Skeletal muscle satellite cell (primary cell): ENCODE measurements at regions not wholly inside any gene's neighbourhood (a gene's known extent, or its start where the extent isn't known, plus 50 kb on each side); places are given as distances from the start of the nearest gene placed in this dataset.

Experiments
- H3K27me3 ChIP-seq: 2 replicates; pipeline ENCODE4 v1.7.0; 2013; ENCODE audit warnings: low read length; ENCODE audit not compliant: control insufficient read depth, insufficient read depth
- H3K36me3 ChIP-seq: 2 replicates; pipeline ENCODE4 v1.7.0; 2013; ENCODE audit warnings: mild to moderate bottlenecking, control low read depth, low read length; ENCODE audit not compliant: insufficient read depth
- H3K4me1 ChIP-seq: 2 replicates; pipeline ENCODE4 v1.7.0; 2013; ENCODE audit warnings: low read length; ENCODE audit not compliant: control insufficient read depth, insufficient read depth
- H3K4me2 ChIP-seq: 2 replicates; pipeline ENCODE4 v1.7.0; 2013; ENCODE audit warnings: mild to moderate bottlenecking, low read length
- H3K4me3 ChIP-seq: 2 replicates; pipeline ENCODE4 v1.7.0; 2013; ENCODE audit warnings: low read length
- H3K9ac ChIP-seq: 2 replicates; pipeline ENCODE4 v1.7.0; 2013; ENCODE audit warnings: mild to moderate bottlenecking, low read depth, low read length, moderate library complexity
- H3K9me3 ChIP-seq: replicated peaks from 2 replicates; pipeline ENCODE4 v1.7.0; 2013; ENCODE audit warnings: mild to moderate bottlenecking, control low read depth, low read length

DNA sequence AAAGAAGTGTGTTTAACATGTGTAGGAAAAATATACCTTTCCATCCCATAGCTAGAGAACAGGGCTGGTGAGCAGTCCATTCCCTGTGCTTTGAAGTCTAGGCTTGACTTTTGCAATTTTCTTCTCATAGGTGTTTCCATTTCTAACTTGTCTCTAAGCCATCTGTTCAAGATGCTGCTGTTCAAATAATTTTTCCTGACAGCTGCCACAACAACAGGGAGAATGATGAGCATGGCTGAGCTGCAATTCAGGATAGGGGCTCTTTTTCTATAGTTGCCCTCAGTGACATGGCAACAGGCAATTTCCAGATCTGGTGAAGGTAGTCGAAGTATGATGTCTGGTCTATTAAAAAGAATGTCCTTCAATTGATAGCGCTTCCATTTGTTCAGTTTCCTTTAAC is 103.0 kb upstream of the HS3ST5 start:
- no peak overlapping the region for H3K4me2 ChIP-seq
- no peaks in the 10 kb centered on the region for H3K9me3 ChIP-seq
- H3K36me3 ChIP-seq: no peaks in the 10 kb centered on the region
- no peak overlapping the region for H3K4me3 ChIP-seq
- no peaks in the 10 kb centered on the region for H3K27me3 ChIP-seq
- no peaks in the 10 kb centered on the region for H3K4me1 ChIP-seq
- H3K9ac ChIP-seq: no peak overlapping the region

DNA sequence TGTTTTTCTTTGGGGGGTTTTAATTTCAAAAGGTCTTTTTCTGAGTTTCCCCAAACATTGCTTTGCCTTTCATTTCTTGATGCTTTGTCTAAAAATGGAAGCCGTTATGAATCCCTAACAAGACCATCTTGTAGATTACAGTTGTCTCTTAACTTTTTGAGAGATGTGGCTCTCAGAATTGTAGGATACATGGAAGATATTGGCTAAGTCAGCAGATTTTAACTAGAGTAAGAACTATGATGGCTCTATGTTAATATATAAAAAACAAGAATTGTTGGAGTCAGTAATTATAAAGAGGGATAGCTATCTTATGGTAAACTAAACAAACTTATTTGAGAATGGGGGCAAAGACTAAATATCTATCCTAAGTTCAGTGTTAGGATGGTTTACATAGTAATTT is 96.6 kb upstream of the HS3ST5 start:
- H3K9ac ChIP-seq: no peak overlapping the region

DNA sequence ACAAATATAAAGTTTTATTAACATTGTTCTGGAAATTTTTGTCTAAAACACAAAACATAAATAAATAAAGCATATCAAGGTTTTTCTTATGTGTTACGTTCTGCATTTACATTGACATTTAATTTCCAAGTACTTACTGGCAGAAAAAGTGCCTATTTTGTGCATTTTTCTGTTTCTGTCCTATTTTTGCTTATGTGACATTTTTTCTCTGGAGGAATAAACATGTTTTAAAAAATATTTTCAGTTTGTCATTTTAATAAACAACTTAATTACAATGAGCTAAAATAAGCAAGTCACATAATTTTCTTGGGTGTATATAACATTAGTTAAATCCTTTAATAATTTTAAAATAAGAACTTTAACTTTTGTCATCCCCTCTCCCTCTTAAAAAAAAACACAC is 94.4 kb upstream of the HS3ST5 start:
- Histone ChIP-seq H3K4me2 (no peak overlapping the region), H3K36me3 (no peaks in the 10 kb centered on the region), H3K9ac (no peak overlapping the region), H3K27me3 (no peaks in the 10 kb centered on the region), H3K9me3 (no peaks in the 10 kb centered on the region), H3K4me3 (no peak overlapping the region), H3K4me1 (no peaks in the 10 kb centered on the region)

More for the DNA sequence above, 96.6 kb upstream of the HS3ST5 start:
- Histone ChIP-seq H3K4me3 (no peak overlapping the region), H3K9me3 (no peaks in the 10 kb centered on the region), H3K4me1 (no peaks in the 10 kb centered on the region), H3K36me3 (no peaks in the 10 kb centered on the region), H3K4me2 (no peak overlapping the region), H3K27me3 (no peaks in the 10 kb centered on the region)

DNA sequence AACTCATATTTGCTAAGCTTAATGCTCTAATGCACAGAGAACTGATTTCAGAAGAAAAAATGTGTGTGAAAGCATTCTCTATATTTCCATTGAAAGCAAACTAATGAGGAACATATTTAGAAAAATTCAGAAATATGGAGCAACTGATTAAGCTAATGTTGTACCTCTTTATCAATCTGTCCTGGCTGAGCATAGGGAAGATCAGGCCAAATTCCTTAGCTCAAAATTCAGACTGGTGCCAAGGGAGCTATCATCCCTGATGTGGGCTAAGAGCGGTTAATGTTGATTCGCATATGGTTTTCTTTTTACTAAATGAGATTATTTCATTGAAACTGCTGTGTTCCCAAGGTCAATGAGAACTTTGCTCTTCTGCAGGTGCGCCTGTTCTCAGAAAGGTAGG is 93.9 kb upstream of the HS3ST5 start:
- no peak overlapping the region for H3K4me2 ChIP-seq
- no peaks in the 10 kb centered on the region for H3K9me3 ChIP-seq

DNA sequence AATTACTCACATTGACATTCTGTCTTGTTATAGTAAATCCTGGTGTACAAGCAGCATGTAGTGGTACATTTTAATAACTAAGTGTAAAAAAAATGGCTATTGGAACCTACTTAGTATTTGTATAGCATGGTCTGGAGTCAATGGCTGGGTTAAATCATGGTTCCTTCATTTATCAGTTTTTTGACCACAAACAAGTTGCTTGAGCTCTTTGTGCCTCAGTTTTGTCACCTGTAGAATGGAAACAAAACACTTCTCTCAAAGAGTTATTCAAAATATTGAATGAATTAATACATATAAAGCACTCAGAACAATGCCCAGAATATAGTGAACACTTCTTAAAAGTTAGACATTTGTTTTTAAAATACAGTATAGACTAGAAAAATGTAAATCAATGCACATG is 93.2 kb upstream of the HS3ST5 start:
- H3K4me1 ChIP-seq: no peaks in the 10 kb centered on the region

More for the DNA sequence above, 93.9 kb upstream of the HS3ST5 start:
- Histone ChIP-seq H3K4me3 (no peak overlapping the region), H3K36me3 (no peaks in the 10 kb centered on the region), H3K4me1 (no peaks in the 10 kb centered on the region), H3K9ac (no peak overlapping the region), H3K27me3 (no peaks in the 10 kb centered on the region)

DNA sequence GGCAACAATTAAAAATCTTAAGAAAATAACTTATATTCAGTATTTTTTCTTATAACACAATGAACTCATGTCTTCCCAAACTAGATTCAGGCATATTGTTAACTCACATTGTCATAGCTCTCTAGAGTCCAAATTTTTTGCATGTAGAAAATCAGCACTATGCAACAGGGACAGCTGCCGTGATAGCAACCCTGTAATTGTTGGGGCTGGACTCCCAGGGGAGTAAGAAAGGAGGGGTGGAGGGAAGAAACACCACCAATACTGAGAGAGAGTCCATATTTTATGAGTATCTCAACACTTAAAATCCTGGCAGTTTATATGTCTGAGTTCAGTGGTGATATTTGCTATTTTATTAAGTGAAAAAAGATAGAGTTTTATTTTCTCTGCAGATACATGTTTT is 89.6 kb upstream of the HS3ST5 start:
- Histone ChIP-seq H3K4me3 (no peak overlapping the region), H3K9me3 (no peaks in the 10 kb centered on the region), H3K4me2 (no peak overlapping the region), H3K4me1 (no peaks in the 10 kb centered on the region), H3K27me3 (no peaks in the 10 kb centered on the region), H3K36me3 (no peaks in the 10 kb centered on the region), H3K9ac (no peak overlapping the region)

More for the DNA sequence above, 93.2 kb upstream of the HS3ST5 start:
- H3K9ac ChIP-seq: no peak overlapping the region
- no peaks in the 10 kb centered on the region for H3K36me3 ChIP-seq
- H3K4me2 ChIP-seq: no peak overlapping the region
- no peaks in the 10 kb centered on the region for H3K27me3 ChIP-seq
- H3K9me3 ChIP-seq: no peaks in the 10 kb centered on the region
- no peak overlapping the region for H3K4me3 ChIP-seq

DNA sequence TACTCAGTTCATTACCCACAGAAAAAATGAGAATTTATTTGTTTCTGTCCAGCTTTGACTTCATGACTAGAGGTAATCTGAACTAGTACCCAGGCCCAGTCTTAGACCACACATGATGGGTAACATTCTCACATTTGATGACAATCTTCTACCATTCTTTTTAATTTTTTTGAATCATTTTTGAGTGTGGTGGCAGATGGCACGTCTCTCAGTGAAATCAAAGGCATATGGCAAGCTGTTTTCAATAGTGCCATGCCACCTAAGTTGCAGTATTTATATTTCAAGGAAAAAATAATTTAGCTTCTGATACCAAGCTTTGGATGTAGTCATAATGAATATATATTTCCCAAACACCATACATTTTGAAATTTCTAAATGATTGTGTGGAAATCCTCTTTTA is 88.8 kb upstream of the HS3ST5 start:
- Histone ChIP-seq H3K9ac (no peak overlapping the region), H3K4me2 (no peak overlapping the region), H3K4me3 (no peak overlapping the region), H3K27me3 (no peaks in the 10 kb centered on the region), H3K9me3 (no peaks in the 10 kb centered on the region), H3K4me1 (no peaks in the 10 kb centered on the region), H3K36me3 (no peaks in the 10 kb centered on the region)

DNA sequence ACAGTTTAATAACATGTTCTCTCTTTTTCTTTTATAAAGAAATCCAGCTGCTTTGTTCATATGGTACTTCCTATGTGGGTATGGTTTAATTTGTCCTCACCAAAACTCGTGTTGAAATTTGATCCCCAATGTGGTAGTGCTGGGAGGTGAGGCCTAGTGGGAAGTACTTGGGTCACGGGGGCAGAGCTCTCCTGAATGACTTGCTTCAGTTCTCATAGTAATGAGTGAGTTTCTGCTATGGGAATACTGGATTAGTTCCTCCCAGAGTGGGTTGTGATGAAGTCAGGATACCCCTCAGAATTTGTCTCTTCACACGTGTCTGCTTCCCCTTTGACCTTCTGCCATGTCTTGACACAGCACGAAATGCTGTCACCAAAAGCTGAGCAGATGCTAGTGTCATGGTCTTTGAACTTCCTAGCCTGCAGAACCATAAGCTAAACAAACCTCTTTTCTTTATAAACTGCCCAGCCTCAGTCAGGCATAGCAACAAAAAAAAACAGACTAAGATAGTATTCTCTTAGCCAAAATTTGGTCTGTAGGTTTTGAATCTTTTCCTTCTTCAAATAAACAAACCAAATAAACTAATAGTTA is 87.8 kb upstream of the HS3ST5 start:
- H3K4me2 ChIP-seq: no peak overlapping the region
- H3K36me3 ChIP-seq: no peaks in the 10 kb centered on the region
- H3K4me1 ChIP-seq: no peaks in the 10 kb centered on the region
- no peak overlapping the region for H3K4me3 ChIP-seq
- H3K9ac ChIP-seq: no peak overlapping the region
- no peaks in the 10 kb centered on the region for H3K27me3 ChIP-seq
- H3K9me3 ChIP-seq: no peaks in the 10 kb centered on the region

DNA sequence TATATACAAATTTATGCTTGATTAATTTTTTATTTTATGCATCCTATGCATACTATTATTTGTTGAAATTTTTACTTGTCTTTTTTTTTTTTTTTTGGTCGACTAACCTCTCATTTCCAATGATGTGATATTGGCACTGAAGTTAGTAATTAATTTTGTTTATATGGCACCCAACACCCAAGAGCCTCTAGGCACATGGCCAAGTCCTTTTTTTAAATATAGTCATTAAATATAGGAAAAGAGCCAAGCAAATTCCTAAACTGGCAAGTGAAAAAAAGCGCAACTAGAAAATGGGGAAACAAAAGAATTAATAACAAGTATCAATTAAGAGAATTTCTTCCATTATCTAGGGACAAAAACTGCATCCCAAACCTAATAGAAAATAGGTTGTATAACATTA is 85.5 kb upstream of the HS3ST5 start:
- Histone ChIP-seq H3K9me3 (no peaks in the 10 kb centered on the region), H3K4me2 (no peak overlapping the region)

DNA sequence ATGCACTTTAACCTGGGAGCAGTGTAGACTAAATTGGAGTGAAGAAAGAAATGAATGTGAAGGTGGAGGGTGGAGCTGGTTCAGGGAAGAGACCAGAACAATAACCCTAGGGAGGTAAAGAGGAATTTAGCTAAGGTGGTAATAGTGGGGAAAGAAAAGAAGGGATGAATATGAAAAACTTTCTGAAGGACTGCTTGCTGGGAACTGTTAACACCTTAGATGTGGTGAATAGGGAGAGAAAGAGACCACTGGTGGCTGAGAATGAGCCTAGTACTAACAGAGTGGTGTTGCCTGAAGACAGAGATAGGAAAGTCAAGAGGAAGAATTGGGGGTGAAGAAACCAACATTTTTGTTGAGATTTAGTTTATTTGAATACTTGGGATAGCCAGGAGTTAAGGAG is 78.4 kb upstream of the HS3ST5 start:
- no peaks in the 10 kb centered on the region for H3K9me3 ChIP-seq
- H3K4me2 ChIP-seq: no peak overlapping the region
- no peak overlapping the region for H3K9ac ChIP-seq
- no peak overlapping the region for H3K4me3 ChIP-seq
- no peaks in the 10 kb centered on the region for H3K27me3 ChIP-seq
- H3K4me1 ChIP-seq: no peaks in the 10 kb centered on the region
- no peaks in the 10 kb centered on the region for H3K36me3 ChIP-seq

More for the DNA sequence above, 85.5 kb upstream of the HS3ST5 start:
- no peak overlapping the region for H3K4me3 ChIP-seq
- no peak overlapping the region for H3K9ac ChIP-seq
- H3K27me3 ChIP-seq: no peaks in the 10 kb centered on the region
- no peaks in the 10 kb centered on the region for H3K36me3 ChIP-seq
- no peaks in the 10 kb centered on the region for H3K4me1 ChIP-seq

DNA sequence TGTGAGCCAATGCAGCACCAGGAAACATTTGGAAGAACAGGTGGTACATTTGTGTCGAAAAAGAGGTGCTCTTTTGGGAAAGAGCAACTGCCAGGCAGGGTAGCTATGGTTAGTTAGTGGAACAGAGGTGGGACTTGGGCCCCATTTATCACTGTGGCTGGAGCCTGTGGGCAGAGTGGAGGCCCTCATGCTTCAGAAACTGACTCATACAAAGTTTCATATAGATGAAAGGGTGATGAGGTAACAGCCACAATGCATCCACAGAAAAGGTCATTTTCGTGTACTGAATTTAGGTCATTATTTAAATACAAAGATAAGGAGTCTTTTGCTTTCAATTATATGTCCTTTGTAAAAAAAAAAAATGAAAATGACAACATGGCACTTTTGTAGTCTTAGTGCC is 76.4 kb upstream of the HS3ST5 start:
- Histone ChIP-seq H3K36me3 (no peaks in the 10 kb centered on the region), H3K9ac (no peak overlapping the region), H3K27me3 (no peaks in the 10 kb centered on the region), H3K4me3 (no peak overlapping the region), H3K9me3 (no peaks in the 10 kb centered on the region), H3K4me1 (no peaks in the 10 kb centered on the region), H3K4me2 (no peak overlapping the region)

DNA sequence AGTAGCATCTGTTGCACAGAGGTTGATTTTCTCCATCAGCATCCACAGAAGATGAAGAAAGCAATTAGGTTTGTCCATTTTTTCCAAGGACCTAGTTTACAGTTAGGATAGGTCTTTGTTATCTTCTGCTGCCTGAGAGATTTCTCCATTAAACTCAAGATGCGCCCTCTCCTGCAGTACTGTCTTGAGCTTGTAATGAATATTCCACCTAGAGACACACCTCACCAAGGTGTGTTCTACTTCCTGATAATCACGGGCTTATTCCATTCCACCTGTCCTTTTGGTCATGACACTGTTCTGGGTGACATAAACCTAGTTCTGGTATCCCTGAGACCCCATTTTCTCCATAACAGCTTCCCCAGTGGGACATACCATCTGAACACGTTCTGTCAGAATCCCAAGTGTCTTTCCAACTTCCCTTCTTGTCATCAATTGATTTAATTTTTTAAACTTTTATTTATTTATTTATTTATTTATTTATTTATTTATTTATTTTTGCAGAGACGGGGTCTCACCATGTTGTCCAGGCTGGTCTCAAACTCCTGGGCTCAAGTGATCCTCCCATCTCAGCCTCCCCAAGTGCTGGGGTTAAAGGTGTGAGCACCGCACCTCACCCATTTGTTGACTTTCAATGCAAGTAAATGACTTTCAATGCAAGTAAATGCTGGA is 75.6 kb upstream of the HS3ST5 start:
- Histone ChIP-seq H3K36me3 (no peaks in the 10 kb centered on the region), H3K9ac (no peak overlapping the region), H3K4me1 (no peaks in the 10 kb centered on the region), H3K27me3 (no peaks in the 10 kb centered on the region), H3K4me3 (no peak overlapping the region), H3K4me2 (no peak overlapping the region), H3K9me3 (no peaks in the 10 kb centered on the region)
